Endothelial cell of umbilical vein (primary cell): ENCODE measurements at regions not wholly inside any gene's neighbourhood (a gene's known extent, or its start where the extent isn't known, plus 50 kb on each side); places are given as distances from the start of the nearest gene placed in this dataset.

Source experiments
- CTCF ChIP-seq, 2 donors: IDR thresholded peaks; 1 replicate in 1 of 2; 2 replicates in 1 of 2; pipeline ENCODE4 v1.5.1; 2011; ENCODE audit warnings: low read length in 2 of 2, mild to moderate bottlenecking in 2 of 2, moderate library complexity in 2 of 2, control low read depth in 1 of 2, inconsistent platforms in 1 of 2, low read depth in 1 of 2; ENCODE audit not compliant: insufficient read depth in 1 of 2; ENCODE audit errors: extremely low read depth in 1 of 2
- EZH2 ChIP-seq: IDR thresholded peaks from 2 replicates; pipeline ENCODE4 v1.6.1; 2012; ENCODE audit warnings: borderline replicate concordance, low read depth, mild to moderate bottlenecking, moderate library complexity, low read length, inconsistent platforms; ENCODE audit not compliant: severe bottlenecking
- MAX ChIP-seq: IDR thresholded peaks from 2 replicates; pipeline ENCODE4 v1.6.1; 2011; ENCODE audit not compliant: insufficient read depth, insufficient read length
- POLR2AphosphoS5 ChIP-seq: IDR thresholded peaks from 2 replicates; pipeline ENCODE4 v1.6.1; 2012; ENCODE audit warnings: low read depth, mild to moderate bottlenecking, control low read depth, low read length, moderate library complexity; ENCODE audit not compliant: insufficient read depth

- TF ChIP-seq CTCF (IDR thresholded peaks at IDR 0.05; ENCODE audit: extremely low read depth in 1 of 2, insufficient read depth in 1 of 2, low read depth in 1 of 2, low read length in 2 of 2), result no peak
- TF ChIP-seq MAX, result no peak
- no peak for TF ChIP-seq EZH2
- TF ChIP-seq POLR2AphosphoS5, result no peak
Measured at GRCh38 chr7:20541608-20542349, 73.7 kb upstream of the ABCB5 start.
